Heart left ventricle (tissue), 16 donors: ENCODE measurements at regions not wholly inside any gene's neighbourhood (a gene's known extent, or its start where the extent isn't known, plus 50 kb on each side); places are given as distances from the start of the nearest gene placed in this dataset.

Experiments used
- ATAC-seq, 4 donors: fragments of 200-7000 bp; cut with Tn5 transposase; one replicate each; pipeline ENCODE4 v1.9.1; 2020 to 2022; ENCODE audit warnings: moderate library complexity in 4 of 4, mild to moderate bottlenecking in 3 of 4, moderate number of reproducible peaks in 1 of 4
- DNase-seq, 5 donors: peaks; one replicate each; pipeline ENCODE4 v3.0.0-alpha.2; 2020
- H3K27ac ChIP-seq, 12 donors: fragments of 200-600 bp; sonication (generic) in 4 of 12; one replicate each; pipeline versions ENCODE4 v1.5.0 to v1.8.0; 2016 to 2022; ENCODE audit warnings: mild to moderate bottlenecking in 2 of 12
- H3K27me3 ChIP-seq, 9 donors: fragments of 200-600 bp; sonication (generic) in 2 of 9; one replicate each; pipeline versions ENCODE4 v1.5.1 to v1.8.0; 2016 to 2022; ENCODE audit warnings: mild to moderate bottlenecking in 3 of 9
- H3K36me3 ChIP-seq, 9 donors: fragments of 200-600 bp; sonication (generic) in 2 of 9; one replicate each; pipeline versions ENCODE4 v1.5.0 to v1.8.0; 2018 to 2022; ENCODE audit warnings: mild to moderate bottlenecking in 2 of 9
- H3K4me1 ChIP-seq, 12 donors: fragments of 200-600 bp; sonication (generic) in 4 of 12; one replicate each; pipeline versions ENCODE4 v1.5.0 to v1.8.0; 2016 to 2022; ENCODE audit warnings: mild to moderate bottlenecking in 3 of 12
- H3K4me3 ChIP-seq, 12 donors: fragments of 200-600 bp; sonication (generic) in 4 of 12; one replicate each; pipeline versions ENCODE4 v1.5.0 to v1.8.0; 2017 to 2022; ENCODE audit warnings: mild to moderate bottlenecking in 9 of 12, moderate library complexity in 4 of 12
- H3K9me3 ChIP-seq, 12 donors: fragments of 200-600 bp; sonication (generic) in 4 of 12; one replicate each; pipeline versions ENCODE4 v1.5.0 to v1.8.0; 2016 to 2022; ENCODE audit warnings: mild to moderate bottlenecking in 1 of 12
- CTCF ChIP-seq, 12 donors: fragments of 200-600 bp; sonication (generic) in 4 of 12; IDR thresholded peaks; one replicate each; pipeline versions ENCODE4 v1.5.0 to v1.8.0; 2018 to 2022; ENCODE audit warnings: antibody characterized with exemption in 12 of 12, mild to moderate bottlenecking in 5 of 12
- POLR2A ChIP-seq, 2 donors: fragments of 450-650 bp; IDR thresholded peaks; one replicate each; pipeline ENCODE4 v1.6.1; 2017; ENCODE audit warnings: antibody characterized with exemption in 2 of 2, mild to moderate bottlenecking in 2 of 2, moderate library complexity in 2 of 2
- WGBS, 4 donors: extraction: QIAGEN DNeasy Blood & Tissue Kit in 2 of 4; methylation state at CpG; one replicate each; pipeline versions ENCODE4 v1.1.5 to v1.1.7; 2013 to 2018; 5-methylcytosine and 5-hydroxymethylcytosine counted together
- intact Hi-C, 10 donors: fragments of 100-400 bp; cut with DNase I; formaldehyde crosslinking; loops; one replicate each; pipeline versions ENCODE4 v1.11.1 to v1.14.2; 2022
- donor health status: ischemic (EF 13 %, LVEDD 7.1; RV severe dilation, severe dysfunction).
- donor health status: healthy with polysubstance abuse.
- donor health status: DM: no; HTN: yes; CAD: no.
- donor health status: DM: no; HTN: no; CAD: no.
- donor health status: ischemic (EF 25% LVEDD 6.9; RV normal size, moderate dysfunction).
- donor health status: ischemic (EF 25% LVEDD 5.7; RV mildly dilated, moderate dysfunction).
- donor health status: healthy.
- donor health status: DM: yes; HTN: yes; CAD: no.
- donor health status: ischemic (EF 35%, LVEDD 5.7; RV mildly dilated, moderate dysfunction).
- donor health status: nonischemic (EF 11% LVEDD 7.7; RV severe dilation, severe dysfunction).
- donor health status: DM: yes; HTN: yes; CAD: no.
- donor health status: PGD.
- donor health status: ischemic (EF 29% LVEDD 5.4; RV normal size, mild dysfunction).
- donor health status: nonischemic (EF 23%, LVEDD 6.1; RV moderate dilation, normal function).

- Histone ChIP-seq H3K27me3 (peaks cover 0 to 7% (median 0%) of the 10 kb centered on the region in 9 donors), H3K36me3 (no peaks in the 10 kb centered on the region), H3K9me3 (peaks cover 0 to 10% (median 0%) of the 10 kb centered on the region in 12 donors), H3K4me1 (no peaks in the 10 kb centered on the region), H3K4me3 (no peak overlapping the region), H3K27ac (no peak overlapping the region)
- DNase-seq (no peak), ATAC-seq (no peak)
- TF ChIP-seq POLR2A (IDR thresholded peaks at IDR 0.05) (no peak), CTCF (IDR thresholded peaks at IDR 0.05) (peak in 2 of 12 donors; percentile 7 to 17)
- intact Hi-C loops, result no loop called here
- WGBS, 4 donors, result 77 to 89% (median 84%) methylated on average over 1 of the region's 1 CpG
Measured at GRCh38 chr10:121317374-121317773, 280.9 kb downstream of the FGFR2 start.

- WGBS, 4 donors, result 18 to 51% (median 38%) methylated on average over 1 of the region's 1 CpG
- Histone ChIP-seq H3K27me3 (peaks cover 0 to 17% (median 0%) of the 10 kb centered on the region in 9 donors), H3K4me3 (no peak overlapping the region), H3K9me3 (peaks cover 0 to 10% (median 0%) of the 10 kb centered on the region in 12 donors), H3K36me3 (no peaks in the 10 kb centered on the region), H3K4me1 (no peaks in the 10 kb centered on the region), H3K27ac (no peak overlapping the region)
- no peak for ATAC-seq
- no peak for DNase-seq
- intact Hi-C loops, result no loop called here
- no peak for TF ChIP-seq CTCF (IDR thresholded peaks at IDR 0.05)
- no peak for TF ChIP-seq POLR2A (IDR thresholded peaks at IDR 0.05)
Measured at GRCh38 chr10:121322046-121322445, 276.2 kb downstream of the FGFR2 start.

- Histone ChIP-seq H3K27ac (no peak overlapping the region), H3K4me3 (no peak overlapping the region), H3K27me3 (peaks cover 0 to 17% (median 0%) of the 10 kb centered on the region in 9 donors), H3K9me3 (peaks cover 0 to 10% (median 0%) of the 10 kb centered on the region in 12 donors), H3K4me1 (no peaks in the 10 kb centered on the region), H3K36me3 (no peaks in the 10 kb centered on the region)
- ATAC-seq (no peak), DNase-seq (no peak)
- intact Hi-C loops, result no loop called here
- WGBS, 4 donors, result 53 to 57% (median 55%) methylated on average over 1 of the region's 1 CpG
- TF ChIP-seq CTCF (IDR thresholded peaks at IDR 0.05) (no peak), POLR2A (IDR thresholded peaks at IDR 0.05) (no peak)
Measured at GRCh38 chr10:121322776-121323175, 275.5 kb downstream of the FGFR2 start.

- H3K36me3 ChIP-seq, result no peaks in the 10 kb centered on the region
- no peak for TF ChIP-seq POLR2A (IDR thresholded peaks at IDR 0.05)
- no peak for TF ChIP-seq CTCF (IDR thresholded peaks at IDR 0.05)
- intact Hi-C loops, result no loop called here
Measured at GRCh38 chr10:121323443-121323842, 274.8 kb downstream of the FGFR2 start.

More at GRCh38 chr10:121323443-121323842, 274.8 kb downstream of the FGFR2 start:
- DNase-seq (no peak), ATAC-seq (no peak)
- H3K27me3 ChIP-seq, result peaks cover 0 to 17% (median 0%) of the 10 kb centered on the region in 9 donors
- no peak overlapping the region for H3K4me3 ChIP-seq
- H3K9me3 ChIP-seq, result peaks cover 0 to 8% (median 0%) of the 10 kb centered on the region in 12 donors
- H3K4me1 ChIP-seq, result no peaks in the 10 kb centered on the region
- WGBS, 4 donors, result 95 to 98% (median 97%) methylated on average over 1 of the region's 1 CpG
- no peak overlapping the region for H3K27ac ChIP-seq
